ENCODE measurements at regions not wholly inside any gene's neighbourhood (a gene's known extent, or its start where the extent isn't known, plus 50 kb on each side); places are given as distances from the start of the nearest gene placed in this dataset.
"Not testable (repeated sequence)": the region's sequence is repeated elsewhere in the genome, so short reads cannot be mapped to it uniquely, and the experiment has no call there.

DNA sequence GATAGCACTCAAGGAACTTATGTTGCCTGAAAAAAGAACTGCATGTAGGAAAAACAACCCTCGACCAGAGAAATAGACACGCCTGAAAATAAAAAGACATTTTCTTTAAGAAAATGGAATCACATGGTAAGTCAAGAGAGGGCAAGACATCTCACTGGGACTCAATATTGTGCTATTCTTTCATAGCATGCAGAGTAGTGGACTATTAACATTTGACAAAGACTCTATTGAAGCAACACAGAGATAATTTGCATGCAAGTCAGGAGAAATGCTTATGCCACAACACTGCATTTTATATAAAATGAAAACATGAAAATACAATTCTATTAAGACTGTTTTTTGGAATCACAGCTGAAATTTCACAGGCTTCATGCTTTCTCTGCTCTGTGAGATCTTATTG is 77.9 kb upstream of the RHOBTB1 start:
- TF ChIP-seq, protein P1, sequence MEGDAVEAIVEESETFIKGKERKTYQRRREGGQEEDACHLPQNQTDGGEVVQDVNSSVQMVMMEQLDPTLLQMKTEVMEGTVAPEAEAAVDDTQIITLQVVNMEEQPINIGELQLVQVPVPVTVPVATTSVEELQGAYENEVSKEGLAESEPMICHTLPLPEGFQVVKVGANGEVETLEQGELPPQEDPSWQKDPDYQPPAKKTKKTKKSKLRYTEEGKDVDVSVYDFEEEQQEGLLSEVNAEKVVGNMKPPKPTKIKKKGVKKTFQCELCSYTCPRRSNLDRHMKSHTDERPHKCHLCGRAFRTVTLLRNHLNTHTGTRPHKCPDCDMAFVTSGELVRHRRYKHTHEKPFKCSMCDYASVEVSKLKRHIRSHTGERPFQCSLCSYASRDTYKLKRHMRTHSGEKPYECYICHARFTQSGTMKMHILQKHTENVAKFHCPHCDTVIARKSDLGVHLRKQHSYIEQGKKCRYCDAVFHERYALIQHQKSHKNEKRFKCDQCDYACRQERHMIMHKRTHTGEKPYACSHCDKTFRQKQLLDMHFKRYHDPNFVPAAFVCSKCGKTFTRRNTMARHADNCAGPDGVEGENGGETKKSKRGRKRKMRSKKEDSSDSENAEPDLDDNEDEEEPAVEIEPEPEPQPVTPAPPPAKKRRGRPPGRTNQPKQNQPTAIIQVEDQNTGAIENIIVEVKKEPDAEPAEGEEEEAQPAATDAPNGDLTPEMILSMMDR (IDR thresholded peaks at IDR 0.05; ENCODE audit: borderline replicate concordance, control extremely low read depth, extremely low read depth, insufficient read depth, missing control alignments), result no peak
- in situ Hi-C loops (cut with MboI; ENCODE audit: low sequenced_read_pairs, unreplicated experiment), result no loop called here
- no peak for DNase-seq (ENCODE audit: low spot score)

DNA sequence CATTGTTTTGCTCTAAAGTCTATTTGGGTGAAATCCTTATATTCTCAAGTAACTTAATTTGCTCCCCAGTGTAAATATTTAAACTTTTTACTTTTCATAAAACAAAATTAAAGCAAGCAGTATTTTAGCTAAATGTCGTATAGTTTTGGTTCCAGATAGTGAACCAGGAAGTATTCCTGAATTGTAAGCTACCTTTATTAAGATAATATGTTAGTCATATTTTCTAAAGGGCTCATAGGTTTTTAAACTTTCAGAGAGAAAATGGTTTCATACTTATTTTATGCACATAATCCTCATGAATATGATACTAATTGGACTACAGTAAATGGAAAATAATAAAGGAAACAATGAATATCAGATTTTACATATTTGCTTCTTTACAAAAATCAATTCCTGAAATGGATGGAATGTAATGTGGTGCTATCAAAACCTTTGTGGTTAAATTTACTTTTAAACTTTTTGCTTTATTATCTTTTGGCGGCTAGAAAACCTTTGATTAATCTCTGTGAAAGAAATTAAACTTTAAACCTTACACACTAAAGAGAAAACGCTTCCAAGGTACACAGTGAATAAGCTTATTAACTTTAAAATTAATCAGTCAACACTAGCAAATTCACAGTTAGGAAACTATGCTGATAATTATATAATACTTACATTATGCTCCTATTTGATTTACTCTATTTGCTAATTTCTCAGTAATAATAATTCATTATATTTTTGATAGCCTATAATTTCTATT is 76.6 kb upstream of the RHOBTB1 start:
- no peak for DNase-seq (ENCODE audit: low spot score)
- in situ Hi-C loops (cut with MboI; ENCODE audit: low sequenced_read_pairs, unreplicated experiment), result no loop called here
- TF ChIP-seq, protein P1 (IDR thresholded peaks at IDR 0.05; ENCODE audit: borderline replicate concordance, control extremely low read depth, extremely low read depth, insufficient read depth, missing control alignments), result no peak

DNA sequence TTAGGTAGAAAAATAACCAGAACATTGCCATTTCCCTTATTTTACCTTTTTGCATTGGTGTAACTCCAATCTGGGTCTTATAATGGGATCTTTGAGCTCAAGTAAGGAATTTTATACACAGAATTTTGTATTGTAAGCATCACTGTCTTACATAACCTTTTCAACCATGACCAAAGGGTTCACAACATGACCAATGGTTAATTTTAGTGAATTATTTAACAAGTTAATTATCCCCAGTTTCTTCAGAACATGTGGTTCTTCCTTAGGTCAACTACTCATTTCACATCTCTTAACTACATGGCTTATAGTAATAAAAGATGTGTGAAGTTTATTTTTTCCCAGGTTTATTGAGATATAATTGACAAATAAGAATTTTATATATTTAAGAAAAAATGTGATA is 74.2 kb upstream of the RHOBTB1 start:
- in situ Hi-C loops (cut with MboI; ENCODE audit: low sequenced_read_pairs, unreplicated experiment), result no loop called here
- TF ChIP-seq, protein P1 (IDR thresholded peaks at IDR 0.05; ENCODE audit: borderline replicate concordance, control extremely low read depth, extremely low read depth, insufficient read depth, missing control alignments), result no peak
- no peak for DNase-seq (ENCODE audit: low spot score)

DNA sequence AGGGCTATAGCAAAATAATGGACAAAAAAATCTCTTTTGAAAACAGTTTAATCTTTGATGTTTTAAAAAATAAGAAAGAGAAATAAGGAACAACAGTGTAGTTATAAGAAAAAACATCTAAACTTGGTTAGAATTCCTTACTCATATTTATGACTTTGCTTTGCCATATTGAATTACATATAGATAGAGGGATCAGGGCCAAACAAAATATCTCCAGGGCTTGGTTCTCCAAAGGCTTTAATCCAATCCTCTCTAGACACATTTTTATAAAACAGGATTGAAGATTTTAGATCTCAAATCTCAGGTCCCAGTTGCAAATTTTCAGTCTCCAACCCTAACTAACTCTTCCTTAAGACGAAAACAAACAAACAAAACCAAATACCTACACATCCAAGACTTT is 72.6 kb upstream of the RHOBTB1 start:
- in situ Hi-C loops (cut with MboI; ENCODE audit: low sequenced_read_pairs, unreplicated experiment), result no loop called here
- TF ChIP-seq, protein P1 (IDR thresholded peaks at IDR 0.05; ENCODE audit: borderline replicate concordance, control extremely low read depth, extremely low read depth, insufficient read depth, missing control alignments), result no peak
- DNase-seq (ENCODE audit: low spot score), result no peak

DNA sequence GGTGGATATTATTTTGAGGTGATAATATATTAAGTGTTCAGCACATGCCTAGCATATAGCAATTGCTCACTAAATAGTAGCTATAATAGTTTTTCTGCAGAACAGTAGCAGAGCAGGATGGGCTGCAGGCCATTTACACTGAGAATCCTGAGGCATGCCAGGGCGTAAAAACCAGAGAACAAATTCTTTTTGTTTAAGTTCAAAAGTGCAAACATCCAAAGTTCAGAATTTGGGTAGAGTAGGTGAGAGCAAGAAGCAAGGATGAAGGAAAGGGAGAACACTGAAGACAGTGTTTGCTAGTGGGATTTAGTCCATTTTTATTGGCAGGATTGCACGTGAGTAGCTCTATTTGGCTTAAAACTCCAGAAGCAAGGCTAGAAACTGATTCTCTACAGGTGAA is 72.0 kb upstream of the RHOBTB1 start:
- TF ChIP-seq, protein P1 (IDR thresholded peaks at IDR 0.05; ENCODE audit: borderline replicate concordance, control extremely low read depth, extremely low read depth, insufficient read depth, missing control alignments), result no peak
- in situ Hi-C loops (cut with MboI; ENCODE audit: low sequenced_read_pairs, unreplicated experiment), result no loop called here
- DNase-seq (ENCODE audit: low spot score), result no peak

DNA sequence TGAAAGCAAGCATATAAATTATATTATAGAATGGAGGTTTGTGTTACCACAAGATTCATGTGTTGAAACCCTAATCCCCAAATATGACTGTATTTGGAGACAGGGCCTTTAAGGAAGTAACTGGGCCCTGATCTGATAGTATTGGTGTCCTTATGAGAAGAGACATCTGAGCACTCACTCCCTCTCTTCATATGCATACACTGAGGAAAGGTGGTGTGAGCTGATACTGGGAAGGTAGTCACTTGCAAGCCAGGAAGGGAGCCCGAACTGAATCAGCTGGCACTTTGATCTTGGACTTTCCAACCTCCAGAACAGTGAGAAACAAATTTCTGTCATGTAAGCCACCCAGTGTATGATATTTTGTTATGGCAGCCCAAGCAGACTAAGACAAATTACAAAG is 66.9 kb upstream of the RHOBTB1 start:
- TF ChIP-seq, protein P1 (IDR thresholded peaks at IDR 0.05; ENCODE audit: borderline replicate concordance, control extremely low read depth, extremely low read depth, insufficient read depth, missing control alignments), result no peak
- no peak for DNase-seq (ENCODE audit: low spot score)
- in situ Hi-C loops (cut with MboI; ENCODE audit: low sequenced_read_pairs, unreplicated experiment), result no loop called here

DNA sequence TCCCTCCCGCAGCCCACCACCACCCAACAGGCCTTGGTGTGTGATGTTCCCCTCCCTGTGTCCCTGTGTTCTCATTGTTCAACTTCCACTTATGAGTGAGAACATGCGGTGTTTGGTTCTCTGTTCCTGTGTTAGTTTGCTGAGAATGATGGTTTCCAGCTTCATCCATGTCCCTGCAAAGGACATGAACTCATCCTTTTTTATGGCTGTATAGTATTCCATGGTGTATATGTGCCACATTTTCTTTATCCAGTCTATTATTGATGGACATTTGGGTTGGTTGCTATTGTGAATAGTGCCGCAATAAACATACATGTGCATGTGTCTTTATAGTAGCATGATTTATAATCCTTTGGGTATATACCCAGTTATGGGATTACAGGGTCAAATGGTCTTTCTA is 59.1 kb upstream of the RHOBTB1 start:
- DNase-seq (ENCODE audit: low spot score); in situ Hi-C loops (cut with MboI; ENCODE audit: low sequenced_read_pairs, unreplicated experiment): not testable (repeated sequence)
